ENCODE measurements at regions not wholly inside any gene's neighbourhood (a gene's known extent, or its start where the extent isn't known, plus 50 kb on each side); places are given as distances from the start of the nearest gene placed in this dataset.
"Not testable (repeated sequence)": the region's sequence is repeated elsewhere in the genome, so short reads cannot be mapped to it uniquely, and the experiment has no call there.

DNA sequence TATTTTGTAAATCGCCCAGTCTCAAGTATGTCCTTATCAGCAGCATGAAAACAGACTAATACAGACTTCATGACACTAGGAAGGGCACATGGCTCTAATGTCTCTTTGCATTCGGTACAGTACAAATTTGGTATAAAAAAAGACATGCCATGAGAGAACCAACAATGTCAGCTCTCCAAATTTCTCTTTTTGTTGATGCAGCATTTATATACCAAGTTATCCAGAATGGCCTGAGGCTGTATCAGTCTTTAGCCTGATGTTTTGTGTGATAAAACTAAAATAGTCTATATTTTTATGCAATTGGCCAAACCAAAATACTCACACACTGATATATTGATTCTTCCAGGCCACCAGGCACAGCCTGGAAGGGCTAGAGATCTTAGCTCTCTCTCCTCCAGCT, 124.3 kb upstream of the SAMSN1 start:
- TF ChIP-seq PAX5 (IDR thresholded peaks at IDR 0.05; ENCODE audit: insufficient read depth, low read length, severe bottlenecking) = no peak
- no peak for TF ChIP-seq POLR2A (IDR thresholded peaks at IDR 0.05; ENCODE audit: low read depth, low read length)
- no peak for TF ChIP-seq SPI1 (IDR thresholded peaks at IDR 0.05; ENCODE audit: low read depth, low read length)
- TF ChIP-seq POU2F2 (IDR thresholded peaks at IDR 0.05; ENCODE audit: low read depth, low read length) = no peak
- no peak for TF ChIP-seq POLR2AphosphoS5 (IDR thresholded peaks at IDR 0.05; ENCODE audit: low read depth, low read length)
- FAIRE-seq = no peak
- DNase-seq (ENCODE audit: insufficient read length, low spot score) = no peak

DNA sequence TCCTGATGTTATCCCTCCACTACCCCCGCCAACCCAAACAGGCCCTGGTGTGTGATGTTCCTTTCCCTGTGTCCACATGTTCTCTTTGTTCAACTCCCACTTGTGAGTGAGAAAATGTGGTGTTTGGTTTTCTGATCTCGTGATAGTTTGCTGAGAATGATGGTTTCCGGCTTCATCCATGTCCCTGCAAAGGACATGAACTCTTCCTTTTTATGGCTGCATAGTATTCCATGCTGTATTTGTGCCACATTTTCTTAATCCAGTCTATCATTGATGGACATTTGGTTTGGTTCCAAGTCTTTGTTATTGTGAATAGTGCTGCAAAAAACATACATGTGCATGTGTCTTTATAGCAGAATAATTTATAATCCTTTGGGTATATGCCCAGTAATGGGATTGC, 123.0 kb upstream of the SAMSN1 start:
- not testable (repeated sequence) for FAIRE-seq; DNase-seq (ENCODE audit: insufficient read length, low spot score)

DNA sequence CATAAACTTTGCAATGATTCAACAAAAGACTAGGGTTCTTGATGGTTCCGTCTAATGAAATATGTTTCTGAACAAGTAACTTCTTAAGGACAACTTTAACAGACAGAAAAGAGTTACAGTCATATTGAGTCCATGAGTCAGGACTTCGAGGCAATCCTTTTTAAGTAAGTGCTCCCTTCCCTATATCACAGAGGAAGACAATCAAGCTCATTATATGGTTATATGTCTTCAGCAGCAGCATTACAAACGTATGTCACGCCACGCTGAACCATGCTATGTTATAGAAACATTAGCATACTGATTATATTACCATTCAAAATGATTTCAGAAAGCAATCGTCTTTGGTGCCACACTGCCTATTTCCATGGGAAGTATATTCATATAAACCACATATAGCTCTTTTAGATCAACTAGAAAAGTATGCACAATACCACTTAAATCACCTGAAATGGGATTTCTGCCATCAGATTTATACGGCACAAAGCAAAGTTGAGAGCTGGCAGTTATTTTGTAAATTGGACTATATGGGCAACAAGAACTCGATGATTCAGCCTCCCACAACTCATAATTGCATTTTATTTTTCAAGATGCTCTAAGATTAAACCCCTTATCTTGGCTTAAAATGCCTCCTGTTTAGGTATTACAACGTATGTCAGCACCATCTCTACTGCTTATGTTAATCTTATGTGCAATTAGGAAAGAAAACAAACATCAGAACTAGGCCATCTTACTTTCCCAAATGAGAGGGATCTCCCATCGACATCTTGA, 111.3 kb upstream of the SAMSN1 start:
- TF ChIP-seq POLR2A (IDR thresholded peaks at IDR 0.05; ENCODE audit: low read depth, low read length) (no peak), SPI1 (IDR thresholded peaks at IDR 0.05; ENCODE audit: low read depth, low read length) (no peak), POU2F2 (IDR thresholded peaks at IDR 0.05; ENCODE audit: low read depth, low read length) (no peak), TAF1 (IDR thresholded peaks at IDR 0.05; ENCODE audit: low read depth, low read length) (no peak), PAX5 (IDR thresholded peaks at IDR 0.05; ENCODE audit: insufficient read depth, low read length, severe bottlenecking) (no peak), POLR2AphosphoS5 (IDR thresholded peaks at IDR 0.05; ENCODE audit: low read depth, low read length) (no peak)
- no peak for DNase-seq (ENCODE audit: insufficient read length, low spot score)
- no peak for FAIRE-seq

DNA sequence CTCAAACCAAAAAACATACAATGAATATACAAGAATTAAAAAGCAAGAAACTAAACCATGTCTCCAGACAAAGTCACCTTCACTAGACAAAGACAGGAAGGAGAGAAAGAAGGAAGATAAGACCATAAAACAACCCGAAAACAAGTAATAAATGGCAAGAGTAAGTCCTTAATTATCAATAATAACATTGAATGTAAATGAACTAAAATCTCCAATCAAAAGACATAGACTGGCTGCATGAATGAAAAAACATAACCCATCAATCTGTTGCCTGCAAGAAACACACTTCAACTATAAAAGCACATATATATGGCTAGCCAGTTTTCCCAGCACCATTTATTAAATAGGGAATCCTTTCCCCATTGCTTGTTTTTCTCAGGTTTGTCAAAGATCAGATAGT, 100.8 kb upstream of the SAMSN1 start:
- TF ChIP-seq POLR2A (IDR thresholded peaks at IDR 0.05; ENCODE audit: low read depth, low read length) (no peak), TAF1 (IDR thresholded peaks at IDR 0.05; ENCODE audit: low read depth, low read length) (no peak), POLR2AphosphoS5 (IDR thresholded peaks at IDR 0.05; ENCODE audit: low read depth, low read length) (no peak), POU2F2 (IDR thresholded peaks at IDR 0.05; ENCODE audit: low read depth, low read length) (no peak), SPI1 (IDR thresholded peaks at IDR 0.05; ENCODE audit: low read depth, low read length) (no peak), PAX5 (IDR thresholded peaks at IDR 0.05; ENCODE audit: insufficient read depth, low read length, severe bottlenecking) (no peak)
- no peak for DNase-seq (ENCODE audit: insufficient read length, low spot score)
- FAIRE-seq = no peak

DNA sequence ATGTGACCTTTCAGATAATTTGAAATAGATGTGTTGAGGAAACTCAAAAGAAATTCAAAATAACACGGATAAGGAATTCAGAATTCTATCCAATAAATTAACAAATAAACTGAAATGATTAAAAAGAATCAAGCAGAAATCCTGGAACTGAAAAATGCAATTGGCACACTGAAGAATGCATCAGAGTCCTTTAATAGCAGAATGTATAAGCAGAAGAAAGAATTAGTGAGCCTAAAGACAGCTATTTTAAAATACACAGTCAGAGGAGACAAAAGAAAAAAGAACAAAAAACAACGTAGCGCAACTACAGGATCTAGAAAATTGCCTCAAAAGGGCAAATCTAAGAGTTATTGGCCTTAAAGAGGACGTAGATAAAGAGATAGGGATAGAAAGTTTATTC, 99.6 kb upstream of the SAMSN1 start:
- TF ChIP-seq POU2F2 (IDR thresholded peaks at IDR 0.05; ENCODE audit: low read depth, low read length) (no peak), POLR2AphosphoS5 (IDR thresholded peaks at IDR 0.05; ENCODE audit: low read depth, low read length) (no peak), TAF1 (IDR thresholded peaks at IDR 0.05; ENCODE audit: low read depth, low read length) (no peak), PAX5 (IDR thresholded peaks at IDR 0.05; ENCODE audit: insufficient read depth, low read length, severe bottlenecking) (no peak), POLR2A (IDR thresholded peaks at IDR 0.05; ENCODE audit: low read depth, low read length) (no peak), SPI1 (IDR thresholded peaks at IDR 0.05; ENCODE audit: low read depth, low read length) (no peak)
- DNase-seq (ENCODE audit: insufficient read length, low spot score) (no peak), FAIRE-seq (no peak)

DNA sequence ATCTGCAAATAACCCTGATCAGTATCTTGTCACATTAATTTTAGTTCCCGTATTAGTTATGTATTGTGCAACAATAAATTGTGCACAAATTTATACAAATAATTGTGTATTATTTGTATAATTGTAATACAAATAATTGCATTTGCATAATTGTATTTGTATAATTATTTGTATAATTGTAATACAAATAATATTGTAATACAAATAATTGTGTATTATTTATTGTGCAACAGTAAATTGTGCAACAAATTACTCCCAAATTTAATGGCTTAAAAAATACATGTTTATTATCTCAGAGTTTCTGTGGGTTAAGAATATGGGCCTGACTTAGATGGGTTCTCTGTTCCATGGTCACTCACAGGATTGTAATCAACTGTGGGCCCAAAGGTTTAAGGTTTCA, 86.2 kb upstream of the SAMSN1 start:
- DNase-seq (ENCODE audit: insufficient read length, low spot score) (no peak), FAIRE-seq (no peak)
- no peak for TF ChIP-seq POLR2A (IDR thresholded peaks at IDR 0.05; ENCODE audit: low read depth, low read length)

DNA sequence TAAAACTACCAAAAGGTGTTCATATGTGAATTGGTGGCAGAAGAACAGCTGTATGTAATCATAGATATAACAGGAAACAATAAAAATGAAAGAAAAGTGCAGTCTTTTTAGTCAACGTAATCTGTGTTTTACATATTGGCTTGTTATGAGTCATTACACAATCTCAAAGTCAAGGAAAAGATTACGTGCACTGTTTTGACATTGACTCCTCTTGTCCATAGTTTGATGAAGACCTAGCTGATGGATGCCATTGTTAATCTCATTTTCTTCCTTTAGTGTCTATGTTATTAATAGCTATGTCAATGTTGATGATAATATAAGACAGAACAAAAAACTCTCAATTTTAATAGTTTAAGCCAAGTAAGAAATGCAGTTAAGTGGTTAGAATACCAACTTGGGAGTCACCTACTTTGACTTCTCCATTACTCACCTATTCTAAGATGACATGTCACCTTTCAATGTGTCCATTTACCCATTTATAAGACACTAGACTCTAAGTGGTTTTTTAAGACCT, 84.5 kb upstream of the SAMSN1 start:
- peak; percentile 26 for FAIRE-seq
- no peak for DNase-seq (ENCODE audit: insufficient read length, low spot score)
- TF ChIP-seq POU2F2 (IDR thresholded peaks at IDR 0.05; ENCODE audit: low read depth, low read length) (no peak), SPI1 (IDR thresholded peaks at IDR 0.05; ENCODE audit: low read depth, low read length) (no peak), TAF1 (IDR thresholded peaks at IDR 0.05; ENCODE audit: low read depth, low read length) (no peak), POLR2A (IDR thresholded peaks at IDR 0.05; ENCODE audit: low read depth, low read length) (no peak), POLR2AphosphoS5 (IDR thresholded peaks at IDR 0.05; ENCODE audit: low read depth, low read length) (no peak), PAX5 (IDR thresholded peaks at IDR 0.05; ENCODE audit: insufficient read depth, low read length, severe bottlenecking) (no peak)

DNA sequence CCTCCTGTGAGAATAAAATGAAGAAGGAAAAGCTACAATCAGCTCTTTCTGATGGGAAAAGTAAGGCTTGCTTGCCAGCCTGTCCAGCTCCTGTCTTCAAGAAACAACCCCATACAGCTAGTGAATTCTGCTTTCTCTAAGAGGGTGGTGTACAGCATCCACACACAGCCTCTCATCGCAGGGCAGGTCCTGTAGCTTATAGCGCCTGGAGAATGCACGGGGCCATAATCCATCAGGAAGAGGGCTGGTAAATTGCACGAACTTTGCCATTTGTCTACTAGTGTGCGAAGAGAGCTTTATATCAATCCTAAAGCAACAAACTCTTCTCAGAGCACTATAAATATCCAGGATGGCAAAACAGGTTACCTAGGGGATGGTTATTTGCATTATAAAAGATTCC, 83.3 kb upstream of the SAMSN1 start:
- no peak for DNase-seq (ENCODE audit: insufficient read length, low spot score)
- no peak for FAIRE-seq
- no peak for TF ChIP-seq PAX5 (IDR thresholded peaks at IDR 0.05; ENCODE audit: insufficient read depth, low read length, severe bottlenecking)
- TF ChIP-seq POLR2AphosphoS5 (IDR thresholded peaks at IDR 0.05; ENCODE audit: low read depth, low read length) = no peak
- TF ChIP-seq POLR2A (IDR thresholded peaks at IDR 0.05; ENCODE audit: low read depth, low read length) = no peak
- no peak for TF ChIP-seq SPI1 (IDR thresholded peaks at IDR 0.05; ENCODE audit: low read depth, low read length)
- no peak for TF ChIP-seq TAF1 (IDR thresholded peaks at IDR 0.05; ENCODE audit: low read depth, low read length)
- no peak for TF ChIP-seq POU2F2 (IDR thresholded peaks at IDR 0.05; ENCODE audit: low read depth, low read length)

DNA sequence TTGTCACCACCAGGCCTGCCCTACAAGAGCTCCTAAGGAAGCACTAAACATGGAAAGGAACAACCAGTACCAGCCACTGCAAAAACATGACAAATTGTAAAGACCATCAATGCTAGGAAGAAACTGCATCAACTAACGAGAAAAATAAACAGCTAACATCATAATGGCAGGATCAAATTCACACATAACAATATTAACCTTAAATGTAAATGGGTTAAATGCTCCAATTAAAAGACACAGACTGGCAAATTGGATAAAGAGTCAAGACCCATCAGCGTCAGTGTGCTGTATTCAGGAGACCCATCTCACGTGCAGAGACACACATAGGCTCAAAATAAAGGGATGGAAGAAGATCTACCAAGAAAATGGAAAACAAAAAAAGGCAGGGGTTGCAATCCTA, 77.0 kb upstream of the SAMSN1 start:
- not testable (repeated sequence) for FAIRE-seq; DNase-seq (ENCODE audit: insufficient read length, low spot score)

DNA sequence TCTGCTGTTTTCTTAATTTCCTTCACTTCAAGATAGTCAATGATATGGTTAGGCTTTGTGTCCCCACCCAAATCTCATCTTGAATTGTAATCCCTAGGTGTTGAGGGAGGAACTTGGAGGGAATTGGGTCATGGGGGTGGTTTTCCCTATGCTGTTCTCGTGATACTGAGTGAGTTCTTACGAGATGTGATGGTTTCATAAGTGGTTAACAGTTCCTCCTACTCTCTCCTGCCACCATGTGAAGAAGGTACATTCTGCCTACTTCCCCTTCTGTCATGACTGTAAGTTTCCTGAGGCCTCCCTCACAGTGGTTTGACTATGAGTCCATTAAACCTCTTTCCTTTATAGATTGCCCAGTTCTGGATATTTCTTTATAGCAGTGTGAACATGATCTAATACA, 74.0 kb upstream of the SAMSN1 start:
- no peak for TF ChIP-seq POU2F2 (IDR thresholded peaks at IDR 0.05; ENCODE audit: low read depth, low read length)
- TF ChIP-seq TAF1 (IDR thresholded peaks at IDR 0.05; ENCODE audit: low read depth, low read length) = no peak
- peak; percentile 69 for TF ChIP-seq SPI1 (IDR thresholded peaks at IDR 0.05; ENCODE audit: low read depth, low read length)
- FAIRE-seq (peak; percentile 80), DNase-seq (ENCODE audit: insufficient read length, low spot score) (no peak)

DNA sequence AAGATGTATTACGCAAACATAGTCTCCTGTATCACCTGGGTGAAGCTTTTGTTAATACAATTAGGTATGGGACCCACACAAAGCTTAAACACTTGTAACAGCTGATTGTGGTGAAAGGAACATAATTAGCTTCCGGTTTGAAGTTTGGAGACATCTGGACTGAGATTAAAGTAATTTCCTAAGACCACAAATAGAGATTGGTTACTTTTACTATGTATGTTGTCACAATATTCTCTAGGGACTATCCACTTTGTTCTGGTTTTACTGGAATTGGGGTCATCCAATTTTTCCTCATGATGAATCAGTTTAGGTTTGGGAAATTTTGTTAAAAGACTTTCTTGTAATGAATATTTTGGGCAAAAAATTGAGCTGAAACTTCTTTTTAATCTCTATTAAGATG, 71.8 kb upstream of the SAMSN1 start:
- TF ChIP-seq POLR2AphosphoS5 (IDR thresholded peaks at IDR 0.05; ENCODE audit: low read depth, low read length) (no peak), SPI1 (IDR thresholded peaks at IDR 0.05; ENCODE audit: low read depth, low read length) (no peak), POU2F2 (IDR thresholded peaks at IDR 0.05; ENCODE audit: low read depth, low read length) (no peak), PAX5 (IDR thresholded peaks at IDR 0.05; ENCODE audit: insufficient read depth, low read length, severe bottlenecking) (no peak), POLR2A (IDR thresholded peaks at IDR 0.05; ENCODE audit: low read depth, low read length) (no peak), TAF1 (IDR thresholded peaks at IDR 0.05; ENCODE audit: low read depth, low read length) (no peak)
- DNase-seq (ENCODE audit: insufficient read length, low spot score) (no peak), FAIRE-seq (no peak)

All from GM12891 (cell line).